HCT116 (cell line): ENCODE measurements at regions not wholly inside any gene's neighbourhood (a gene's known extent, or its start where the extent isn't known, plus 50 kb on each side); places are given as distances from the start of the nearest gene placed in this dataset.

Experiments
- ATAC-seq: fragments of 200-7000 bp; cut with Tn5 transposase; 2 replicates; pipeline ENCODE4 v1.9.1; 2020; ENCODE audit warnings: mild to moderate bottlenecking, moderate library complexity
- BruUV-seq: library from RNA; stranded (reverse); fragments of 400-500 nt; replicated peaks from 2 replicates; lab custom pipeline; 2021; lab: Mats Ljungman, UMichigan
- CTCF ChIA-PET: fragments of 300-600 bp; sonication (Branson Sonifier 250); formaldehyde crosslinking; loops from one replicate; lab custom pipeline; 2021; ENCODE audit warnings: antibody characterized with exemption; lab: Charles Lee
- POLR2A ChIA-PET: fragments of 300-600, 350-600 bp; sonication (Branson Sonifier 250); formaldehyde crosslinking; loops from one replicate; lab custom pipeline; 2021; ENCODE audit warnings: antibody characterized with exemption; lab: Charles Lee
- RAD21 ChIA-PET, 2 experiments: fragments of 300-600 bp; sonication (Branson Sonifier 250); formaldehyde crosslinking; loops; one replicate each; lab custom pipeline; 2023; ENCODE audit warnings: low total read pairs in 2 of 2; ENCODE audit not compliant: uncharacterized antibody in 2 of 2, unreplicated experiment in 2 of 2, low non-redundant PET in 1 of 2; lab: Charles Lee
- DNase-seq: peaks from one replicate; pipeline ENCODE4 v3.0.0-alpha.2; 2010; ENCODE audit warnings: low read depth, low spot score
- H2AFZ ChIP-seq: fragments of 200-600 bp; shearing (Covaris generic), sonication (generic); 2 replicates; pipeline ENCODE4 v1.6.1; 2017; ENCODE audit warnings: low read depth, mixed run types, mixed read lengths, antibody characterized with exemption, low read length; ENCODE audit not compliant: poor library complexity, severe bottlenecking
- H3K27ac ChIP-seq: 2 replicates; pipeline ENCODE4 v1.5.1; 2012; ENCODE audit warnings: low read depth, low read length
- H3K27me3 ChIP-seq: fragments of 200-600 bp; sonication (generic); 2 replicates; pipeline ENCODE4 v1.6.1; 2016; ENCODE audit warnings: mixed run types, low read length, mixed read lengths; ENCODE audit not compliant: insufficient read depth
- H3K36me3 ChIP-seq, 2 experiments: fragments of 200-500 bp in 1 of 2; fragments of 200-600 bp in 1 of 2; sonication (Bioruptor generic) in 1 of 2; sonication (generic) in 1 of 2; 2 replicates each; pipeline versions ENCODE4 v1.5.1 to v1.6.1; 2014 to 2016; ENCODE audit warnings: low read length in 2 of 2, inconsistent platforms in 1 of 2, mixed read lengths in 1 of 2, mixed run types in 1 of 2; ENCODE audit not compliant: insufficient read depth in 2 of 2, control insufficient read depth in 1 of 2
- H3K4me1 ChIP-seq, 2 experiments: fragments of 200-600 bp in 1 of 2; sonication (generic) in 1 of 2; 2 replicates each; pipeline versions ENCODE4 v1.5.1 to v1.6.1; 2012 to 2017; ENCODE audit warnings: low read length in 2 of 2, inconsistent platforms in 1 of 2, mild to moderate bottlenecking in 1 of 2, mixed read lengths in 1 of 2, mixed run types in 1 of 2, moderate library complexity in 1 of 2; ENCODE audit not compliant: insufficient read depth in 2 of 2, control insufficient read depth in 1 of 2
- H3K4me2 ChIP-seq: fragments of 200-600 bp; sonication (generic); 2 replicates; pipeline ENCODE4 v1.6.1; 2017; ENCODE audit warnings: mixed run types, low read length, mixed read lengths
- H3K4me3 ChIP-seq, 2 experiments: fragments of 200-600 bp in 1 of 2; sonication (generic) in 1 of 2; replicated peaks in 1 of 2; 2 replicates each; pipeline ENCODE4 v1.5.1; 2011 to 2016; ENCODE audit warnings: low read length in 2 of 2, control low read depth in 1 of 2, low read depth in 1 of 2, mild to moderate bottlenecking in 1 of 2, mixed read lengths in 1 of 2, mixed run types in 1 of 2
- H3K79me2 ChIP-seq: fragments of 200-600 bp; sonication (generic); 2 replicates; pipeline ENCODE4 v1.6.1; 2017; ENCODE audit warnings: mild to moderate bottlenecking, mixed run types, low read length, moderate library complexity, mixed read lengths; ENCODE audit not compliant: insufficient read depth
- H3K9ac ChIP-seq: fragments of 200-600 bp; sonication (generic); 2 replicates; pipeline ENCODE4 v1.6.1; 2016; ENCODE audit warnings: low read length, mixed read lengths
- H3K9me2 ChIP-seq: fragments of 200-600 bp; sonication (generic), shearing (Covaris generic); 2 replicates; pipeline ENCODE4 v1.6.1; 2017; ENCODE audit warnings: mixed run types, mild to moderate bottlenecking, moderate library complexity; ENCODE audit not compliant: insufficient read depth
- H3K9me3 ChIP-seq, 2 experiments: fragments of 200-500 bp in 1 of 2; fragments of 200-600 bp in 1 of 2; sonication (Bioruptor generic) in 1 of 2; sonication (generic) in 1 of 2; 2 replicates each; pipeline ENCODE4 v1.6.1; 2014 to 2017; ENCODE audit warnings: low read length in 2 of 2, mixed read lengths in 2 of 2, inconsistent platforms in 1 of 2, low read depth in 1 of 2, mild to moderate bottlenecking in 1 of 2, mixed run types in 1 of 2, moderate library complexity in 1 of 2; ENCODE audit not compliant: control insufficient read depth in 1 of 2, insufficient read depth in 1 of 2
- H4K20me1 ChIP-seq: fragments of 200-600 bp; sonication (generic), shearing (Covaris generic); 2 replicates; pipeline ENCODE4 v1.6.1; 2017; ENCODE audit warnings: mixed run types, mild to moderate bottlenecking, moderate library complexity; ENCODE audit not compliant: insufficient read depth
- CBX3 ChIP-seq: IDR thresholded peaks from 2 replicates; pipeline ENCODE4 v1.6.1; 2012; ENCODE audit warnings: low read depth
- EGR1 ChIP-seq: IDR thresholded peaks from 2 replicates; pipeline ENCODE4 v1.6.1; 2012; ENCODE audit warnings: low read depth
- ELF1 ChIP-seq: IDR thresholded peaks from 2 replicates; pipeline ENCODE4 v1.6.1; 2012; ENCODE audit warnings: low read depth, borderline replicate concordance
- SP1 ChIP-seq: IDR thresholded peaks from 2 replicates; pipeline ENCODE4 v1.6.1; 2012; ENCODE audit warnings: low read depth
- TCF7L2 ChIP-seq: IDR thresholded peaks from 2 replicates; pipeline ENCODE4 v1.7.0; 2011; ENCODE audit warnings: borderline replicate concordance, inconsistent platforms; ENCODE audit not compliant: insufficient read depth, insufficient read length; ENCODE audit errors: extremely low read depth
- intact Hi-C: fragments of 100-400 bp; cut with micrococcal nuclease; formaldehyde crosslinking; loops from 2 replicates; pipeline ENCODE4 v1.10.0; 2022
- TF ChIP-seq, protein P1 (sequence below): IDR thresholded peaks from 2 replicates; pipeline ENCODE4 v1.6.1; 2012; ENCODE audit warnings: low read depth
- TF ChIP-seq, protein P2 (sequence below), 3 experiments: fragments of 200-600 bp in 1 of 3; sonication (generic) in 1 of 3; IDR thresholded peaks in 2 of 3; conservative IDR thresholded peaks in 1 of 3; 2 replicates each; pipeline ENCODE4 v1.5.1; 2012 to 2017; ENCODE audit warnings: low read depth in 2 of 3, low read length in 2 of 3, antibody characterized with exemption in 1 of 3, borderline replicate concordance in 1 of 3, control low read depth in 1 of 3, mild to moderate bottlenecking in 1 of 3, mixed read lengths in 1 of 3, mixed run types in 1 of 3, moderate library complexity in 1 of 3; ENCODE audit not compliant: insufficient read depth in 1 of 3

DNA sequence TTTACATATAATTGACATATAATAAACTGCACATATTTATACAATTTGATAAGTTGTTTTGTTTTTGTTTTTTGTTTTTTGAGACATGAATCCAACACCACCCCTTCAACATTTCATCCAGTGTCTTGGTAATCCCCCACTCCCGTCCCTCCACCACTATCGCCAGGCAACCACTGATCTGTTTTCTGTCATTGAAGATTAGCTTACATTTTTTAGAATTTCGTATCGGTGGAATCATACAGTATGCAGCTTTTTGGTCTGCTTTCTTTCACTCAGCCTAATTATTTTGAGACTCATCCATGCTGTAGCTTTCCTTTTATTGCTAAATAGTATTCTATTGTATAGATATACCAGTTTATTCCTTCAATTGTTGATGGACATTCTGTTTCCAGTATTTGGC lies 94.1 kb upstream of the FRY start:
- H4K20me1 ChIP-seq: no peaks in the 10 kb centered on the region

More for the DNA sequence above, 94.1 kb upstream of the FRY start:
- CTCF ChIA-PET: no interaction called here
- ATAC-seq: no peak
- no peaks in the 10 kb centered on the region for H3K79me2 ChIP-seq
- no peaks in the 10 kb centered on the region for H3K27me3 ChIP-seq
- no peak overlapping the region for H3K27ac ChIP-seq
- H3K4me2 ChIP-seq: no peak overlapping the region
- no peak overlapping the region for H2AFZ ChIP-seq
- no peaks in the 10 kb centered on the region for H3K9me2 ChIP-seq
- no peaks in the 10 kb centered on the region for H3K4me1 ChIP-seq
- H3K4me3 ChIP-seq: no peak overlapping the region
- TF ChIP-seq ELF1 (no peak), TCF7L2 (no peak), CBX3 (no peak), SP1 (no peak), EGR1 (no peak)
- TF ChIP-seq, protein P1, sequence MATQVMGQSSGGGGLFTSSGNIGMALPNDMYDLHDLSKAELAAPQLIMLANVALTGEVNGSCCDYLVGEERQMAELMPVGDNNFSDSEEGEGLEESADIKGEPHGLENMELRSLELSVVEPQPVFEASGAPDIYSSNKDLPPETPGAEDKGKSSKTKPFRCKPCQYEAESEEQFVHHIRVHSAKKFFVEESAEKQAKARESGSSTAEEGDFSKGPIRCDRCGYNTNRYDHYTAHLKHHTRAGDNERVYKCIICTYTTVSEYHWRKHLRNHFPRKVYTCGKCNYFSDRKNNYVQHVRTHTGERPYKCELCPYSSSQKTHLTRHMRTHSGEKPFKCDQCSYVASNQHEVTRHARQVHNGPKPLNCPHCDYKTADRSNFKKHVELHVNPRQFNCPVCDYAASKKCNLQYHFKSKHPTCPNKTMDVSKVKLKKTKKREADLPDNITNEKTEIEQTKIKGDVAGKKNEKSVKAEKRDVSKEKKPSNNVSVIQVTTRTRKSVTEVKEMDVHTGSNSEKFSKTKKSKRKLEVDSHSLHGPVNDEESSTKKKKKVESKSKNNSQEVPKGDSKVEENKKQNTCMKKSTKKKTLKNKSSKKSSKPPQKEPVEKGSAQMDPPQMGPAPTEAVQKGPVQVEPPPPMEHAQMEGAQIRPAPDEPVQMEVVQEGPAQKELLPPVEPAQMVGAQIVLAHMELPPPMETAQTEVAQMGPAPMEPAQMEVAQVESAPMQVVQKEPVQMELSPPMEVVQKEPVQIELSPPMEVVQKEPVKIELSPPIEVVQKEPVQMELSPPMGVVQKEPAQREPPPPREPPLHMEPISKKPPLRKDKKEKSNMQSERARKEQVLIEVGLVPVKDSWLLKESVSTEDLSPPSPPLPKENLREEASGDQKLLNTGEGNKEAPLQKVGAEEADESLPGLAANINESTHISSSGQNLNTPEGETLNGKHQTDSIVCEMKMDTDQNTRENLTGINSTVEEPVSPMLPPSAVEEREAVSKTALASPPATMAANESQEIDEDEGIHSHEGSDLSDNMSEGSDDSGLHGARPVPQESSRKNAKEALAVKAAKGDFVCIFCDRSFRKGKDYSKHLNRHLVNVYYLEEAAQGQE: no peak
- TF ChIP-seq, protein P2, sequence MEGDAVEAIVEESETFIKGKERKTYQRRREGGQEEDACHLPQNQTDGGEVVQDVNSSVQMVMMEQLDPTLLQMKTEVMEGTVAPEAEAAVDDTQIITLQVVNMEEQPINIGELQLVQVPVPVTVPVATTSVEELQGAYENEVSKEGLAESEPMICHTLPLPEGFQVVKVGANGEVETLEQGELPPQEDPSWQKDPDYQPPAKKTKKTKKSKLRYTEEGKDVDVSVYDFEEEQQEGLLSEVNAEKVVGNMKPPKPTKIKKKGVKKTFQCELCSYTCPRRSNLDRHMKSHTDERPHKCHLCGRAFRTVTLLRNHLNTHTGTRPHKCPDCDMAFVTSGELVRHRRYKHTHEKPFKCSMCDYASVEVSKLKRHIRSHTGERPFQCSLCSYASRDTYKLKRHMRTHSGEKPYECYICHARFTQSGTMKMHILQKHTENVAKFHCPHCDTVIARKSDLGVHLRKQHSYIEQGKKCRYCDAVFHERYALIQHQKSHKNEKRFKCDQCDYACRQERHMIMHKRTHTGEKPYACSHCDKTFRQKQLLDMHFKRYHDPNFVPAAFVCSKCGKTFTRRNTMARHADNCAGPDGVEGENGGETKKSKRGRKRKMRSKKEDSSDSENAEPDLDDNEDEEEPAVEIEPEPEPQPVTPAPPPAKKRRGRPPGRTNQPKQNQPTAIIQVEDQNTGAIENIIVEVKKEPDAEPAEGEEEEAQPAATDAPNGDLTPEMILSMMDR (IDR thresholded peaks at IDR 0.05 in 2 of 3, conservative IDR thresholded peaks at IDR 0.05 in 1 of 3; ENCODE audit: borderline replicate concordance in 1 of 3, insufficient read depth in 1 of 3, low read depth in 2 of 3, low read length in 2 of 3): no peak
- no peaks in the 10 kb centered on the region for H3K36me3 ChIP-seq
- no peak overlapping the region for H3K9ac ChIP-seq
- RAD21 ChIA-PET: no interaction called here
- no peak for DNase-seq
- POLR2A ChIA-PET: no interaction called here
- H3K9me3 ChIP-seq: no peaks in the 10 kb centered on the region
- BruUV-seq: no TSS peak
- intact Hi-C loops: no loop called here
